ENCODE measurements at regions not wholly inside any gene's neighbourhood (a gene's known extent, or its start where the extent isn't known, plus 50 kb on each side); places are given as distances from the start of the nearest gene placed in this dataset.

GRCh38 chr3:115450036-115450435 lies 173.3 kb upstream of the GAP43 start:
- DNase-seq (ENCODE audit: low read depth in 2 of 2), result no peak

- DNase-seq (ENCODE audit: low read depth in 2 of 2), result no peak
These were observed 159.3 kb upstream of the GAP43 start for GRCh38 chr3:115464036-115464435.

- peak in 1 of 2 donors; percentile 26 for DNase-seq (ENCODE audit: low read depth in 2 of 2)
These were observed 153.7 kb upstream of the GAP43 start for GRCh38 chr3:115469649-115470048.

GRCh38 chr3:115470254-115470653 lies 153.1 kb upstream of the GAP43 start:
- DNase-seq (ENCODE audit: low read depth in 2 of 2), result no peak

GRCh38 chr3:115475178-115476041 lies 147.9 kb upstream of the GAP43 start:
- no peak for DNase-seq (ENCODE audit: low read depth in 2 of 2)

- DNase-seq (ENCODE audit: low read depth in 2 of 2), result no peak
These were observed 146.8 kb upstream of the GAP43 start for GRCh38 chr3:115476472-115476871.

- no peak for DNase-seq (ENCODE audit: low read depth in 2 of 2)
These were observed 145.0 kb upstream of the GAP43 start for GRCh38 chr3:115478359-115478758.

- no peak for DNase-seq (ENCODE audit: low read depth in 2 of 2)
These were observed 136.4 kb upstream of the GAP43 start for GRCh38 chr3:115486880-115487279.

GRCh38 chr3:115487968-115488367 lies 135.3 kb upstream of the GAP43 start:
- DNase-seq (ENCODE audit: low read depth in 2 of 2), result no peak

GRCh38 chr3:115488409-115488808 lies 134.9 kb upstream of the GAP43 start:
- no peak for DNase-seq (ENCODE audit: low read depth in 2 of 2)

- no peak for DNase-seq (ENCODE audit: low read depth in 2 of 2)
These were observed 128.5 kb upstream of the GAP43 start for GRCh38 chr3:115494826-115495225.

- DNase-seq (ENCODE audit: low read depth in 2 of 2), result no peak
These were observed 124.9 kb upstream of the GAP43 start for GRCh38 chr3:115498421-115498820.

GRCh38 chr3:115498898-115499297 lies 124.4 kb upstream of the GAP43 start:
- DNase-seq (ENCODE audit: low read depth in 2 of 2), result peak in 1 of 2 donors; percentile 24

- DNase-seq (ENCODE audit: low read depth in 2 of 2), result no peak
These were observed 123.6 kb upstream of the GAP43 start for GRCh38 chr3:115499666-115500065.

- DNase-seq (ENCODE audit: low read depth in 2 of 2), result peak; percentile 43 to 81
These were observed 122.5 kb upstream of the GAP43 start for GRCh38 chr3:115500795-115501194.

- DNase-seq (ENCODE audit: low read depth in 2 of 2), result no peak
These were observed 121.2 kb upstream of the GAP43 start for GRCh38 chr3:115502128-115502527.

GRCh38 chr3:115503394-115503793 lies 119.9 kb upstream of the GAP43 start:
- DNase-seq (ENCODE audit: low read depth in 2 of 2), result no peak

- no peak for DNase-seq (ENCODE audit: low read depth in 2 of 2)
These were observed 114.7 kb upstream of the GAP43 start for GRCh38 chr3:115508562-115508961.

GRCh38 chr3:115512565-115513415 lies 110.5 kb upstream of the GAP43 start:
- DNase-seq (ENCODE audit: low read depth in 2 of 2), result peak; percentile 51 to 68

GRCh38 chr3:115513416-115513800 lies 109.9 kb upstream of the GAP43 start:
- DNase-seq (ENCODE audit: low read depth in 2 of 2), result peak in 1 of 2 donors; percentile 62

GRCh38 chr3:115517457-115518050 lies 105.8 kb upstream of the GAP43 start:
- DNase-seq (ENCODE audit: low read depth in 2 of 2), result peak in 1 of 2 donors; percentile 6
